ENCODE measurements at regions not wholly inside any gene's neighbourhood (a gene's known extent, or its start where the extent isn't known, plus 50 kb on each side); places are given as distances from the start of the nearest gene placed in this dataset.

DNA sequence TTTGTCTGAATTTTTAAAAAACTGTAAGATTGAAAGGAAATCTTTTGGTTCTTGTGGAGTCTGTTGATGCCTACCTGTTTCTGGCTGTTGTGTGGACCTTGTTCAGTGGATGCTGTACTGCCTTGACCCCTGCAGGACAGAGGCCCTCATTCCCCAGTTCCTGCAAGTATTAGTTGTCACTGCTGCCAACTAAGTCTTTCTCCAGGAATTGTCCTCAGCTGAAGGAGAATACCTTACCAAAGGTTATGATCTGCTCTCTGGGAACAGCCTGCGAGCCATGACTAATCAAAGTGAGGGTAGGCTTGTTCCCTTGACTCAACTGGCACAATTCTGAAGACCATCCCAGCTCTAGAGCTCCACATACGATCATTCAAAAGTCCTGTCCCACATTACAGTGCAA lies 145.3 kb upstream of the FST start:
- Histone ChIP-seq H3K36me3 (ENCODE audit: insufficient read depth, low read length) (no peaks in the 10 kb centered on the region), H3K9me3 (ENCODE audit: low read length) (no peaks in the 10 kb centered on the region), H4K20me1 (ENCODE audit: insufficient read depth, low read length) (no peaks in the 10 kb centered on the region), H2AFZ (ENCODE audit: low read length) (no peak overlapping the region), H3K4me3 (ENCODE audit: low read depth, low read length, poor library complexity, severe bottlenecking) (no peak overlapping the region), H3K27me3 (ENCODE audit: insufficient read depth, low read length) (no peaks in the 10 kb centered on the region), H3F3A (ENCODE audit: insufficient read depth, low read length) (no peaks in the 10 kb centered on the region), H3K9ac (ENCODE audit: low read length) (no peak overlapping the region), H3K4me1 (ENCODE audit: insufficient read depth, low read length, severe bottlenecking) (no peaks in the 10 kb centered on the region), H3K9me2 (ENCODE audit: low read depth, low read length) (no peaks in the 10 kb centered on the region), H3K27ac (ENCODE audit: low read depth, low read length, poor library complexity, severe bottlenecking) (no peak overlapping the region), H3K79me2 (ENCODE audit: insufficient read depth, low read length) (no peaks in the 10 kb centered on the region), H3K4me2 (ENCODE audit: low read length) (no peak overlapping the region)
- no peak for TF ChIP-seq EZH2 (IDR thresholded peaks at IDR 0.05; ENCODE audit: borderline replicate concordance, low read length)

DNA sequence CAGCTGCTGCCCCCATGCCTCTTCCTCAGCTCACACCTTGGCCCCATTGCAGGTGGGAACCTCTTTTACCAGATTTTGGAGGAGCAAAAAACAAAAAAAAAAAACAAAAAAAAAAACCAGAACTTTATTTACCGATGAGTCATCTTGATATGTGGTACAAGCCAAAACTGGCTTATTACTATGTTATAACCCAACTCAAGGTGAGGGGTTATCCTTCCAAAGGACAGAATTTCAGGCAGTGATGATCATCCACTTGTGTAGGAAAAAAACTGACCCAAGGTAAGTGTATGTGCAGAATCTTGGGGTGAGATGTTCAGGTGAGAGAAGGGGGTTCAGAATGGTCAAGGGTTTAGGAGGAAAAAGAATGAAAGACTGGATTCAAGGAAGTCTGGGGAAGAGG lies 142.6 kb upstream of the FST start:
- no peak overlapping the region for H3K9ac ChIP-seq (ENCODE audit: low read length)
- no peaks in the 10 kb centered on the region for H3K36me3 ChIP-seq (ENCODE audit: insufficient read depth, low read length)
- H4K20me1 ChIP-seq (ENCODE audit: insufficient read depth, low read length): no peaks in the 10 kb centered on the region
- H3K27me3 ChIP-seq (ENCODE audit: insufficient read depth, low read length): no peaks in the 10 kb centered on the region
- H3K9me2 ChIP-seq (ENCODE audit: low read depth, low read length): no peaks in the 10 kb centered on the region
- no peaks in the 10 kb centered on the region for H3K79me2 ChIP-seq (ENCODE audit: insufficient read depth, low read length)
- H3K4me2 ChIP-seq (ENCODE audit: low read length): no peak overlapping the region
- H3K4me1 ChIP-seq (ENCODE audit: insufficient read depth, low read length, severe bottlenecking): no peaks in the 10 kb centered on the region
- TF ChIP-seq, protein P1, sequence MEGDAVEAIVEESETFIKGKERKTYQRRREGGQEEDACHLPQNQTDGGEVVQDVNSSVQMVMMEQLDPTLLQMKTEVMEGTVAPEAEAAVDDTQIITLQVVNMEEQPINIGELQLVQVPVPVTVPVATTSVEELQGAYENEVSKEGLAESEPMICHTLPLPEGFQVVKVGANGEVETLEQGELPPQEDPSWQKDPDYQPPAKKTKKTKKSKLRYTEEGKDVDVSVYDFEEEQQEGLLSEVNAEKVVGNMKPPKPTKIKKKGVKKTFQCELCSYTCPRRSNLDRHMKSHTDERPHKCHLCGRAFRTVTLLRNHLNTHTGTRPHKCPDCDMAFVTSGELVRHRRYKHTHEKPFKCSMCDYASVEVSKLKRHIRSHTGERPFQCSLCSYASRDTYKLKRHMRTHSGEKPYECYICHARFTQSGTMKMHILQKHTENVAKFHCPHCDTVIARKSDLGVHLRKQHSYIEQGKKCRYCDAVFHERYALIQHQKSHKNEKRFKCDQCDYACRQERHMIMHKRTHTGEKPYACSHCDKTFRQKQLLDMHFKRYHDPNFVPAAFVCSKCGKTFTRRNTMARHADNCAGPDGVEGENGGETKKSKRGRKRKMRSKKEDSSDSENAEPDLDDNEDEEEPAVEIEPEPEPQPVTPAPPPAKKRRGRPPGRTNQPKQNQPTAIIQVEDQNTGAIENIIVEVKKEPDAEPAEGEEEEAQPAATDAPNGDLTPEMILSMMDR (IDR thresholded peaks at IDR 0.05; ENCODE audit: low read length): no peak
- TF ChIP-seq EZH2 (IDR thresholded peaks at IDR 0.05; ENCODE audit: borderline replicate concordance, low read length): no peak
- no peaks in the 10 kb centered on the region for H3F3A ChIP-seq (ENCODE audit: insufficient read depth, low read length)
- no peak overlapping the region for H2AFZ ChIP-seq (ENCODE audit: low read length)
- H3K4me3 ChIP-seq (ENCODE audit: low read depth, low read length, poor library complexity, severe bottlenecking): no peak overlapping the region
- H3K27ac ChIP-seq (ENCODE audit: low read depth, low read length, poor library complexity, severe bottlenecking): no peak overlapping the region
- H3K9me3 ChIP-seq (ENCODE audit: low read length): no peaks in the 10 kb centered on the region

DNA sequence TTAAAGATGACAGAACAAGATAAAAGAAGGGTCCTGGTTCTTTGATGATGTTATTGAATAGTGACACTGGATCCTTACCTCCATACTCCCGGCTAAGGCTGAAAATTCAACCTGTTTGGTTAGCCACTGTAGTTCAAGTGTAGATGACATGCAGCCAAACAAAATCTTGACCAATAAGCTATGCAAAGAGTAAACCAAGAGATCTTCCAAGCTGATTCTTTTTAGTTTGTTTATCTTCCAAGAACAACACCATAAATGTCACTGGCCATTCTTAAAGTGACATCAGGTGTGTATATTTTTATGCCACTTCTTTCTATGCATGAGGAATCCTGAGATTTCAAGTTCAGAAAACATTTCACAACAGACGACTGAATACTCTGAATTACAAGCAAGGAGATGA lies 141.5 kb upstream of the FST start:
- Histone ChIP-seq H3K36me3 (ENCODE audit: insufficient read depth, low read length) (no peaks in the 10 kb centered on the region), H3F3A (ENCODE audit: insufficient read depth, low read length) (no peaks in the 10 kb centered on the region), H3K79me2 (ENCODE audit: insufficient read depth, low read length) (no peaks in the 10 kb centered on the region), H3K27ac (ENCODE audit: low read depth, low read length, poor library complexity, severe bottlenecking) (no peak overlapping the region), H3K4me1 (ENCODE audit: insufficient read depth, low read length, severe bottlenecking) (no peaks in the 10 kb centered on the region), H3K27me3 (ENCODE audit: insufficient read depth, low read length) (no peaks in the 10 kb centered on the region), H4K20me1 (ENCODE audit: insufficient read depth, low read length) (no peaks in the 10 kb centered on the region), H3K9me2 (ENCODE audit: low read depth, low read length) (no peaks in the 10 kb centered on the region), H2AFZ (ENCODE audit: low read length) (no peak overlapping the region), H3K4me3 (ENCODE audit: low read depth, low read length, poor library complexity, severe bottlenecking) (no peak overlapping the region), H3K9ac (ENCODE audit: low read length) (no peak overlapping the region), H3K4me2 (ENCODE audit: low read length) (no peak overlapping the region), H3K9me3 (ENCODE audit: low read length) (no peaks in the 10 kb centered on the region)
- TF ChIP-seq, protein P1 (IDR thresholded peaks at IDR 0.05; ENCODE audit: low read length): no peak
- TF ChIP-seq EZH2 (IDR thresholded peaks at IDR 0.05; ENCODE audit: borderline replicate concordance, low read length): no peak

DNA sequence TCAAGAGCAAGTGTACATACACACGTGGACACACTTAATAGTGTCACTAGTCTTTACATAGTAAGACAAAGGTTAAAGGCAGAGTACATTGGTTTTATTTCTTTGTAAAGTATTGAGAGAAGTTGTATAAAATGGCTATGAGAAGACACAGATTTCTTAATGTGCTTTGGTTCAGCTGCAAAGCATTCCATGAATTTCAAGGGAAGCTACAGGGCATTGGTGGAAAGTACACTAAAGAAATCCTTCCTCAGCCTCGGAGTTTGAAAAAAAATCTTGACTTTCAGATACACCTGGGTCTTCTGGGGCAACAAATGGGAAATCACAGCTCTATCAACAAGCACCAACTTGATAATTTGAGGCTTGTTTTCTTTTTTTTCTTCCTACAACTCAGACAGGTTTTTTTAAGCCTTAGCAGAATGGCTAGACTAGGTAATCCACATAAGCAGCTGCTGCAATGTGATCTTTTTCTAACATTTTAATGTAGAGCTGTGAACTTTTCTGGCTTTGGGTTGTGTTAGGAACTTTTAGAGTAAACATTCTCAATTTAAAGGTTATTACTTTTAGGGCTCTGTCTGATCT lies 140.4 kb upstream of the FST start:
- Histone ChIP-seq H3K79me2 (ENCODE audit: insufficient read depth, low read length) (no peaks in the 10 kb centered on the region), H2AFZ (ENCODE audit: low read length) (no peak overlapping the region), H3K9me3 (ENCODE audit: low read length) (no peaks in the 10 kb centered on the region), H3K27me3 (ENCODE audit: insufficient read depth, low read length) (no peaks in the 10 kb centered on the region), H3K4me3 (ENCODE audit: low read depth, low read length, poor library complexity, severe bottlenecking) (no peak overlapping the region), H3K36me3 (ENCODE audit: insufficient read depth, low read length) (no peaks in the 10 kb centered on the region), H3K9me2 (ENCODE audit: low read depth, low read length) (no peaks in the 10 kb centered on the region), H3F3A (ENCODE audit: insufficient read depth, low read length) (no peaks in the 10 kb centered on the region), H3K9ac (ENCODE audit: low read length) (no peak overlapping the region), H4K20me1 (ENCODE audit: insufficient read depth, low read length) (no peaks in the 10 kb centered on the region), H3K4me1 (ENCODE audit: insufficient read depth, low read length, severe bottlenecking) (no peaks in the 10 kb centered on the region), H3K4me2 (ENCODE audit: low read length) (no peak overlapping the region), H3K27ac (ENCODE audit: low read depth, low read length, poor library complexity, severe bottlenecking) (no peak overlapping the region)
- no peak for TF ChIP-seq EZH2 (IDR thresholded peaks at IDR 0.05; ENCODE audit: borderline replicate concordance, low read length)
- TF ChIP-seq, protein P1 (IDR thresholded peaks at IDR 0.05; ENCODE audit: low read length): no peak
